Transverse colon (tissue), 4 donors: ENCODE measurements at regions not wholly inside any gene's neighbourhood (a gene's known extent, or its start where the extent isn't known, plus 50 kb on each side); places are given as distances from the start of the nearest gene placed in this dataset.

Experiments
- DNase-seq: peaks from one replicate; pipeline ENCODE4 v3.0.0-alpha.2; 2019
- H3K27ac ChIP-seq, 4 donors: fragments of 200-600 bp; sonication (generic); 2 replicates each; pipeline ENCODE4 v1.5.1; 2016 to 2018; ENCODE audit warnings: inconsistent platforms in 4 of 4
- H3K27me3 ChIP-seq: fragments of 200-600 bp; sonication (generic); 2 replicates; pipeline ENCODE4 v1.5.1; 2017; ENCODE audit warnings: inconsistent platforms
- H3K36me3 ChIP-seq, 4 donors: fragments of 200-600 bp; sonication (generic); 2 replicates each; pipeline ENCODE4 v1.5.1; 2017 to 2019; ENCODE audit warnings: inconsistent platforms in 4 of 4
- H3K4me1 ChIP-seq, 4 donors: fragments of 200-600 bp; sonication (generic); 2 replicates each; pipeline ENCODE4 v1.5.1; 2017 to 2020; ENCODE audit warnings: inconsistent platforms in 4 of 4
- H3K4me3 ChIP-seq, 4 donors: fragments of 200-600 bp; sonication (generic); 1 replicate in 1 of 4; 2 replicates in 3 of 4; pipeline versions ENCODE4 v1.5.1 to v1.6.1; 2017 to 2019; ENCODE audit warnings: inconsistent platforms in 4 of 4
- H3K9me3 ChIP-seq, 2 donors: fragments of 200-600 bp; sonication (generic); 2 replicates each; pipeline ENCODE4 v1.5.1; 2017 to 2019; ENCODE audit warnings: inconsistent platforms in 2 of 2
- EP300 ChIP-seq: sonication (generic); formaldehyde crosslinking; IDR thresholded peaks from one replicate; pipeline ENCODE4 v1.6.1; 2017; ENCODE audit warnings: antibody characterized with exemption, low read depth
- POLR2A ChIP-seq: fragments of 450-650 bp; IDR thresholded peaks from one replicate; pipeline ENCODE4 v1.6.1; 2016; ENCODE audit warnings: antibody characterized with exemption, mild to moderate bottlenecking, moderate library complexity
- POLR2AphosphoS5 ChIP-seq, 3 donors: sonication (generic); formaldehyde crosslinking; IDR thresholded peaks; one replicate each; pipeline ENCODE4 v1.6.1; 2016; ENCODE audit warnings: antibody characterized with exemption in 3 of 3
- WGBS, 2 donors: methylation state at CpG; one replicate each; pipeline ENCODE4 v1.1.5; 2018; ENCODE audit warnings: low coverage in 1 of 2; 5-methylcytosine and 5-hydroxymethylcytosine counted together
- in situ Hi-C, 4 donors: fragments of 200-750 bp; cut with MboI; loops; one replicate each; pipeline versions ENCODE4 v1.15.0 to v1.15.1; 2017; ENCODE audit warnings: low sequenced_read_pairs in 3 of 4, low pct_ligation_motif_present in 1 of 4, low pct_unique_long_range_greater_than_20kb in 1 of 4
- intact Hi-C: fragments of 100-400 bp; cut with DNase I; formaldehyde crosslinking; loops from one replicate; pipeline ENCODE4 v1.15.1; 2023; ENCODE audit warnings: low total_unique reads
- TF ChIP-seq, protein P1 (sequence below), 5 experiments: fragments of 200-600 bp in 3 of 5; fragments of 450-650 bp in 2 of 5; sonication (generic) in 3 of 5; IDR thresholded peaks; 1 replicate in 2 of 5; 2 replicates in 3 of 5; pipeline ENCODE4 v1.5.1; 2016 to 2017; ENCODE audit warnings: antibody characterized with exemption in 5 of 5, inconsistent platforms in 3 of 5, mild to moderate bottlenecking in 2 of 5, moderate library complexity in 1 of 5

DNA sequence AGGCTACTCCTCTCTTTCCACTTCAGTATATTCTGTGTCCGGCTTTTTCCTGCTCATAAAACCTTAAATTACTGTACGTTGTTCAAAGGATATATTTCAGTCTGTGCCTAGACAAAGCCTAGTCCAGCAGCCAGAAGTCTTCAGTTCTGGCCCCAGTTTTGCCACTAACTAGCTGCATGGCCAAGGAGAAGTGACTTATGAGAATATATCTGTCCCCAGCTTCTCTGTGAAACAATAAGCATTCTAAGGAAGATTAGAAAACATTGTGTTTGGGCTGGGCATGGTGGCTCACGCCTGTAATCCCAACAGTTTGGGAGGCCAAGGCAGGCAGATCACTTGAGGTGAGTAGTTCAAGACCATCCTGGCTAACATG, 105.0 kb upstream of the HDAC9 start:
- DNase-seq = no peak
- Histone ChIP-seq H3K36me3 (no peaks in the 10 kb centered on the region), H3K27me3 (no peaks in the 10 kb centered on the region), H3K4me1 (peaks cover 0 to 22% (median 0%) of the 10 kb centered on the region in 4 donors), H3K4me3 (no peak overlapping the region), H3K27ac (peak overlapping the region; percentile 27 to 50 (median 34)), H3K9me3 (no peaks in the 10 kb centered on the region)
- 51 to 70% methylated on average over 2 to 3 of the region's 3 CpGs for WGBS, 2 donors
- in situ Hi-C loops = no loop called here
- no peak for TF ChIP-seq POLR2A
- intact Hi-C loops = no loop called here

DNA sequence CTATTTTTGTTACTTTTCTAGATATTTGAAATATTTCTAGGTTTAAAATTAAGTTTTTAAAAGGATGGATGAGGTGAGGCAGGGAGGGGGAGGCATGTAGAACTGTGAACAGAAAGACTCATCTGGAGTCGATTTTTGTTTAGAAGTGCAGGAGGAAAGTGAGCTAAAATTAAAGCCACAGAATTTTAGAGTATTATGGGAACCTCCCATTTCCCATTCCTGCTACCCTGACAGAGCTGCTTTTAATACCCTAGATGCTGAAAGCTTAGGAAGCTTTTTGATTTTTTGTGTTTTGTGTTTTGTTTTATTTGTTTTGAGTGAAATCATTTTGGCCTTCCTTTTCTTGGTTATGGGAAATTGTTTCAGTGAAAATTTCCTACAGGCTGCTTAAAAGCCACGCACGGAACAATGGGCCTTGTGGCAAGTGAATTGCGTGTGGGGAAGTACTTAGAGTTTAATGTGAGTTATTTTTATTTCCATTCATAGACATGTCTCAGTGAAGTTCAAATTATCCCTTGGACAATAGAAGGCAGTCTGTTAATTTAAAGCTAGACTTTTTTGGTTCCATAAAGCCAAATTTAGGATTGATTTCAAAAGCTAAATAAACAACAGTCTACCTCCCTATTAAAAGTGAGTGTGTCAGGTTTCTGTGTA, 102.0 kb upstream of the HDAC9 start:
- Histone ChIP-seq H3K9me3 (no peaks in the 10 kb centered on the region), H3K4me3 (no peak overlapping the region), H3K36me3 (no peaks in the 10 kb centered on the region), H3K4me1 (peaks cover 0 to 22% (median 0%) of the 10 kb centered on the region in 4 donors), H3K27ac (no peak overlapping the region), H3K27me3 (no peaks in the 10 kb centered on the region)
- 49 to 70% methylated on average over 4 of the region's 4 CpGs for WGBS, 2 donors
- intact Hi-C loops = no loop called here
- DNase-seq = no peak
- in situ Hi-C loops = no loop called here
- TF ChIP-seq, protein P1, sequence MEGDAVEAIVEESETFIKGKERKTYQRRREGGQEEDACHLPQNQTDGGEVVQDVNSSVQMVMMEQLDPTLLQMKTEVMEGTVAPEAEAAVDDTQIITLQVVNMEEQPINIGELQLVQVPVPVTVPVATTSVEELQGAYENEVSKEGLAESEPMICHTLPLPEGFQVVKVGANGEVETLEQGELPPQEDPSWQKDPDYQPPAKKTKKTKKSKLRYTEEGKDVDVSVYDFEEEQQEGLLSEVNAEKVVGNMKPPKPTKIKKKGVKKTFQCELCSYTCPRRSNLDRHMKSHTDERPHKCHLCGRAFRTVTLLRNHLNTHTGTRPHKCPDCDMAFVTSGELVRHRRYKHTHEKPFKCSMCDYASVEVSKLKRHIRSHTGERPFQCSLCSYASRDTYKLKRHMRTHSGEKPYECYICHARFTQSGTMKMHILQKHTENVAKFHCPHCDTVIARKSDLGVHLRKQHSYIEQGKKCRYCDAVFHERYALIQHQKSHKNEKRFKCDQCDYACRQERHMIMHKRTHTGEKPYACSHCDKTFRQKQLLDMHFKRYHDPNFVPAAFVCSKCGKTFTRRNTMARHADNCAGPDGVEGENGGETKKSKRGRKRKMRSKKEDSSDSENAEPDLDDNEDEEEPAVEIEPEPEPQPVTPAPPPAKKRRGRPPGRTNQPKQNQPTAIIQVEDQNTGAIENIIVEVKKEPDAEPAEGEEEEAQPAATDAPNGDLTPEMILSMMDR (IDR thresholded peaks at IDR 0.05) = no peak
- TF ChIP-seq POLR2A = no peak
- no peak for TF ChIP-seq EP300
- no peak for TF ChIP-seq POLR2AphosphoS5 (IDR thresholded peaks at IDR 0.05)

DNA sequence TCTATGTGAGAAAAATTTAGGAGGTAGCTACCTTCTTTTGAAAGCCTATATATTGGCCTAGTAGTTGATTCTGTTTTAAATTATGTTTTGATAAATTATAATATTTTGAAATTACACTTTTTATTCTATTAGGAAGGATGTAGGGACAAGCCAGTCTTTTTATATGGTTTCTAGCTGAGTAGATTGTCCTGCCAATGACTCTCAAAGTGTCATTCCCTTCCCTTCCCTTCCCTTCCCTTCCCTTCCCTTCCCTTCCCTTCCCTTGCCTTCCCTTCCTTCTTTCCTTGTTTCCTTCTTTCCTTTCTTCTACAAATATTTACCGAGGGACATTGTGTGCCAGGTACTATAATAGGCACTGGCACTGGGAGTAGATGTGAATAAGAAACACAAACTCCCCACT, 99.7 kb upstream of the HDAC9 start:
- Histone ChIP-seq H3K27me3 (no peaks in the 10 kb centered on the region), H3K4me1 (peaks cover 0 to 1% (median 0%) of the 10 kb centered on the region in 4 donors), H3K36me3 (no peaks in the 10 kb centered on the region), H3K4me3 (no peak overlapping the region), H3K9me3 (no peaks in the 10 kb centered on the region), H3K27ac (no peak overlapping the region)
- TF ChIP-seq, protein P1 (IDR thresholded peaks at IDR 0.05) = no peak
- TF ChIP-seq EP300 = no peak
- TF ChIP-seq POLR2A = no peak
- no peak for TF ChIP-seq POLR2AphosphoS5 (IDR thresholded peaks at IDR 0.05)
- in situ Hi-C loops (no loop called here), intact Hi-C loops (no loop called here)
- WGBS, 2 donors = 83 to 86% methylated on average over 1 of the region's 1 CpG
- DNase-seq = no peak

DNA sequence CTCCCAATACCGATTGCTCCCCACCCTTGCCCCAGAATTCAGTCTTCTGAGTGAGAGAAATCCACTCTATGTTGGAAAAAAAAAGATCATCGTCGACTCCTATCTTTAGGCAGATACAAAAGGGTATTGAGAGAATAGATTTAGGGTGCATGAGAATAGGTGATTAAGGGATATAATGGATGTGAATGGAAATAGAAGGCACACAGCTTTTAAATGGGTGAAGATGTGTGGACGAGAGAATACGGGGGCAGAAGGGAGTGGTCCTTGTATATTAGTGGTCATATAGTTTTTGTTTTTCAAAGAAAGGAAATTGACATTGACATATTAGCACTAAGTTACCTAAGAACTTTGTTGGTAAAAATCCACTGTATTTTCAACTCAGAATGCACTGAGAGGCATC, 98.6 kb upstream of the HDAC9 start:
- no peak overlapping the region for H3K27ac ChIP-seq
- no peaks in the 10 kb centered on the region for H3K36me3 ChIP-seq
- in situ Hi-C loops (no loop called here), intact Hi-C loops (no loop called here)
- WGBS, 2 donors = 88 to 92% methylated on average over 3 to 5 of the region's 5 CpGs
- H3K27me3 ChIP-seq = no peaks in the 10 kb centered on the region
- H3K4me3 ChIP-seq = no peak overlapping the region
- no peak for DNase-seq
- H3K9me3 ChIP-seq = no peaks in the 10 kb centered on the region
- no peaks in the 10 kb centered on the region for H3K4me1 ChIP-seq
- no peak for TF ChIP-seq POLR2A
- TF ChIP-seq, protein P1 (IDR thresholded peaks at IDR 0.05) = no peak
- TF ChIP-seq POLR2AphosphoS5 (IDR thresholded peaks at IDR 0.05) = no peak
- no peak for TF ChIP-seq EP300
